RWPE1 (cell line): ENCODE measurements at regions not wholly inside any gene's neighbourhood (a gene's known extent, or its start where the extent isn't known, plus 50 kb on each side); places are given as distances from the start of the nearest gene placed in this dataset.

ENCODE experiments used
- CTCF ChIA-PET: fragments of 350-600 bp; sonication (Branson Sonifier 250); formaldehyde crosslinking; extraction: SDS; loops from one replicate; lab custom pipeline; 2021; lab: Yijun Ruan, JAX
- POLR2A ChIA-PET: fragments of 400-600 bp; formaldehyde crosslinking; extraction: SDS; loops from one replicate; lab custom pipeline; 2020; ENCODE audit warnings: antibody characterized with exemption; ENCODE audit not compliant: low non-redundant PET; lab: Yijun Ruan, JAX
- DNase-seq: peaks from one replicate; pipeline ENCODE4 v3.0.0; 2012; ENCODE audit warnings: low spot score
- H3K27ac ChIP-seq: fragments of 450-650 bp; 2 replicates; pipeline ENCODE4 v1.5.1; 2017
- TF ChIP-seq, protein P1 (sequence below): fragments of 450-650 bp; conservative IDR thresholded peaks from 2 replicates; pipeline ENCODE4 v1.5.1; 2017; ENCODE audit warnings: low read depth, mild to moderate bottlenecking

DNA sequence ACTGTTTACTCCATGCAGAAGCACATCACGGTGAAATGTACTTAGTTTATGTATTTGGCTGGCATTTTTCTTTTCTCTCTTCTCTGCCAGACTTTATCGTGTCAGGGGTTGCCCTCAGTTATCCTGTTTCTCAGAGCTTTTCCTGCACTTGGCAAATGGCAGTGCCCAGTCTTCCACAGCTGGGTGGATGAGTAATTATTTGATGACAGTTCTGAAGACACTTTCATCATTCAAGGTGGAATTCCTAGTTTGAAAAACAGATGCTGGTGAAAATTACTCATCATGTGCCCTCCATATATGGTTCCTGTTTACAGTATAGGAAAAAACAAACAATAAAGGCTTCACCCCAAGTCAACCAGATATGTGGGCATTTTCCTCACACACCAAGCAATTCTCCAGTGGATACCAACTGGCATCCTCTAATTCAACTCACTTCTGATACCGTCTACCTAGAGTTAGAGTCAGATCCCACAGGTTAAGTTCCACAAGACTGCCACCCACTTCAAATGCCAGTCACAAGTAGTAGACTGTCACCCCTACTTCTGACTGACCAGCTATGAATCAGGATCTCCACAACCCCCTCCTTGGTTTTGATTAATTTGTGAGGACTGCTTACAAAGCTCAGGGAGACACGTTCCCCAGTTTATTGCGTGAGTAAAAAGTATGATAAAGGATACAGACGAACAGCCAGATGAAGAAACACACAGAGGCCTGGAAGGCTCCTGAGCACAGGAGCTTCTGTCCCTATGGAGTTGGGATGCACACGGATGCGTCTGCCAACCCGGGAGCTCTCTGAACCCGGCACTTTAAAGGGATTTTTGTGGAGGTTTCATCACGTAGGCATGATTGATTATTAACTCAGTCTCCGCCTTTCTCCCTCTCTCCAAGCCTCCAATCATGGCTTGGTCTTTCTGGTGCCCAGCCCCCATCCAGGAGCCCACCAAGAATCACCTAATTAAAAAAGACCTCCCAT, 72.9 kb downstream of the CLDN34 start:
- 0 out of 2 replicates have a peak overlapping the region, but pooled peaks have one; percentile 25 for H3K27ac ChIP-seq
- CTCF ChIA-PET = interaction anchor here (0.6 kb wide), 1 partner anchor 56 kb away, joined by 3 read pairs; no protein-coding TSS in a partner anchor
- TF ChIP-seq, protein P1, sequence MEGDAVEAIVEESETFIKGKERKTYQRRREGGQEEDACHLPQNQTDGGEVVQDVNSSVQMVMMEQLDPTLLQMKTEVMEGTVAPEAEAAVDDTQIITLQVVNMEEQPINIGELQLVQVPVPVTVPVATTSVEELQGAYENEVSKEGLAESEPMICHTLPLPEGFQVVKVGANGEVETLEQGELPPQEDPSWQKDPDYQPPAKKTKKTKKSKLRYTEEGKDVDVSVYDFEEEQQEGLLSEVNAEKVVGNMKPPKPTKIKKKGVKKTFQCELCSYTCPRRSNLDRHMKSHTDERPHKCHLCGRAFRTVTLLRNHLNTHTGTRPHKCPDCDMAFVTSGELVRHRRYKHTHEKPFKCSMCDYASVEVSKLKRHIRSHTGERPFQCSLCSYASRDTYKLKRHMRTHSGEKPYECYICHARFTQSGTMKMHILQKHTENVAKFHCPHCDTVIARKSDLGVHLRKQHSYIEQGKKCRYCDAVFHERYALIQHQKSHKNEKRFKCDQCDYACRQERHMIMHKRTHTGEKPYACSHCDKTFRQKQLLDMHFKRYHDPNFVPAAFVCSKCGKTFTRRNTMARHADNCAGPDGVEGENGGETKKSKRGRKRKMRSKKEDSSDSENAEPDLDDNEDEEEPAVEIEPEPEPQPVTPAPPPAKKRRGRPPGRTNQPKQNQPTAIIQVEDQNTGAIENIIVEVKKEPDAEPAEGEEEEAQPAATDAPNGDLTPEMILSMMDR = no peak
- DNase-seq = no peak
- POLR2A ChIA-PET = no interaction called here

DNA sequence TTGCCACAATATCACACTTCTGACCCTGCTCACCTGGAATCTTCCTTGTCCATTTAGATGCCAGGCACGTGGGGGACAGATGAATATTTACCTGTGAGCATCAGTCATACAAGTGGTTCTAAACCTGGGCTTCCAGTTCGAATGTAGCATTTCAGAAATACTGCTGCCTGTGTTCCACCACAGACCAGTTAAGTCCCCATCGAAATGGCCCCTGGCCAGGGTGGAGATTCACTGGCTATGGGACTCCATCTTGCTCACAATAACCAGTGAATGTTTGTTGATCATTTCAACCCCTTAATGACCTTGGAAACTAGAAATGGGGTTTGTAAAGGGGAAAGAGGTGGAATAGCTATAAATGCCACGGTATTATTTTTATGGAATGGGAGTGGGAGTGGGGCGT, 73.8 kb downstream of the CLDN34 start:
- ChIA-PET CTCF (no interaction called here), POLR2A (no interaction called here)
- H3K27ac ChIP-seq = no peak overlapping the region
- DNase-seq = no peak
- TF ChIP-seq, protein P1 = no peak

DNA sequence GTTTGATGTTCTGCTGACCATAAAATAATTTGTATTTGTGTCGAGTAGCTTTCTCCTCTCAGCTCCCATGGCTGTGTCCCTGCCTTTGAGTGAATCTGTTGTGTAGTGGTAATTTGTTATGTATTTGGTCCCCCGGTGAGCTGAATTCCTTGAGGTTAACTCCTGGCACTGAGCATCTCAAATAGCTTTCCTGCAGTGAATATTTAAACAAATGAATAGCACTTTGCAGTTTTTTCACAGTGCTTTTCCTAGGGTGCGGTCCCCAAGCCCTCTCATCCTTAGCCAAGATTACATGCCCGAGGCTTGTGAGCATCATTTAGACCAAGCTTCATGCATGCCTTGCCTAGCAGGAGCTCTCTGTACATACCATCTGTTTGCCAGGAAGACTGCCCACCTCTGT, 74.2 kb downstream of the CLDN34 start:
- ChIA-PET CTCF (no interaction called here), POLR2A (no interaction called here)
- no peak for DNase-seq
- TF ChIP-seq, protein P1 = no peak
- H3K27ac ChIP-seq = no peak overlapping the region; the same call in 1 of the 2 replicates

DNA sequence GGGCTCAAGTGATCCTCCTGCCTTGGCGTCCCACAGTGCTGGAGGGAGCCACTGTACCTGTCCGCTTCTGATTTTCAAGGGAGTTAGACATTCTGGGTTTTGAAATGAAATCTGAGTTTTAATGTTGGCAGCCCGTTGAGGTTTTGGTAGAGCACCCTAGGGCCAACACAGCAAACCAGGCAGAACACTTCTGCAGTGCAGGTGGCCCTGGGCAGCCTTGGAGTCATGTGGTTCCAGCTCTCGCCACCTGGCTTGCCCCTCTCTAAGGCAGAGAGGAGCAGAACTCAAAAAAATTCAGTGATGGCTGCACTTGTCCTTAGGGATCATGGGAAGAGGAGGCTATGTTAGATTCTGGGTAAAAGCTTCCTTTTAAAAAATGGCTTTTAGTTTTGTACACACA, 74.9 kb downstream of the CLDN34 start:
- DNase-seq = no peak
- ChIA-PET POLR2A (no interaction called here), CTCF (no interaction called here)
- no peak overlapping the region; the same call in 1 of the 2 replicates for H3K27ac ChIP-seq
- TF ChIP-seq, protein P1 = no peak

DNA sequence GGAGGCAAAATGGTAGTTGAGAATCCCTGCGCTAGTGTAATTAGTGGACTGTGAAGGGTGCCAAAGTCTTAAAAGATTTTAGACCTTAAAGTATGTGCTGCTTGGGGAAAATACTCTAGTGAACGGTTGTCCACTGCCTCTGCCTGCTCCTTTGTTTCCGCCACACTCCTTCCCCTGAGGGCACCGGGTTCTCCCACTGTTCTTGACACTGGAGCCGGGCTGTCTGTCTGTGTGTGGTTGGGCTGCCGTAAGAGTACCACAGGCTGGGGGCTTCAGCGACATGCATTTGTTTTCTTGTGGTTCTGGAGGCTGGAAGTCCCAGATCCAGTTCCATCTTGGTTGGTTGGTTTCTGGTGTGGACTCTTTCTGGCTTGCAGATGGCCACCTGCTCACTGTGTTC, 76.2 kb downstream of the CLDN34 start:
- DNase-seq = no peak
- ChIA-PET CTCF (no interaction called here), POLR2A (no interaction called here)
- no peak overlapping the region for H3K27ac ChIP-seq
- TF ChIP-seq, protein P1 = no peak

DNA sequence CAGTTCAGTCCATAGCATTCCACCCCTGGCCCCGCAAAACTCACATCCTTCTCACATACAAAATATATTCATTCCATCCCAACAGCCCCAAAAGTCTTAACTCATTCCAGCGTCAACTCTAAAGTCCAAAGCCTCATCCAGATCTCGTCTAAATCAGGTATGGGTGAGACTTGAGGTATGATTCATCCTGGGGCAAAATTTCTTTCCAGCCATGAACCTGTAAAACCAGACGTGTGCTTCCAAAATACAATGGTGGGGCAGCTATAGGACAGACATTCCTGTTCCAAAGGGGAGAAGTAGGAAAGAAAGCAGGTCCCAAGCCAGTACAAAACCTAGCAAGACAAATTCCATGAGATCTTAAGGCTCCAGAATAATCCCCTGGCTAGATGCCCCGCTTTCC, 76.9 kb downstream of the CLDN34 start:
- H3K27ac ChIP-seq = no peak overlapping the region
- TF ChIP-seq, protein P1 = no peak
- DNase-seq = no peak
- ChIA-PET POLR2A (no interaction called here), CTCF (no interaction called here)
